SK-N-MC (cell line): ENCODE measurements at regions not wholly inside any gene's neighbourhood (a gene's known extent, or its start where the extent isn't known, plus 50 kb on each side); places are given as distances from the start of the nearest gene placed in this dataset.

Source experiments
- EZH2 ChIP-seq: fragments of 200-600 bp; sonication (generic); IDR thresholded peaks from one replicate; pipeline ENCODE4 v1.6.1; 2017; ENCODE audit warnings: antibody characterized with exemption
- POLR2AphosphoS5 ChIP-seq: IDR thresholded peaks from 2 replicates; pipeline ENCODE4 v1.6.1; 2012; ENCODE audit warnings: mild to moderate bottlenecking, low read depth, low read length, borderline replicate concordance

DNA sequence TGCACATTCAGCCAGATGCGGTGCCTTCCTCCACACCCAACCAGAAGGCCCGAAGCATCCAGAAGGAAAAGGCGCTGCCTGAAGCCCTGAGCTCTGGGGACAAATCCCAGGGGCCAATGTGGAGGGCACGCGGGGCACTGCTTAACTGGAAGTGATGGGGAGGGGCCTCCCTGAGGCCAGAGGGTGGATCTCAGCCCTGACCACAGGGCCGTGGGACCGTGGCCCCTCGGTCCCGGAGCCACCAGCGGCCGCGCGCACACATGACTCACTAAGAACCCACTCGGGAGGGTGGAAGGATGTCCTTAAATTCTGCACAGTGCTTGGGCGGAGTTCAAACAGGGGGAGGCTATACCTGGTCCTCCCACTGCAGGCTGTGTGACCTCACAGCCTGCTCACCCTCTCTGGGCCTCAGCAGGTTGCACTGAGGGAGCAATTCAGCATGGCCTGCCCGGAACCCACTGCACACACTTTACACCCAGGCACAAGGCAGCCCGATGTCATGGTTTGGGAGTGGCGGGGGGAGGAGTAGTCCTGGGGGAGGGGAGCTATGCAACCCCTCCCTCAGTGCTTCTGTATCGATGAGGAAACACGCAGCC lies 89.5 kb downstream of the RFLNA start:
- TF ChIP-seq POLR2AphosphoS5 (no peak), EZH2 (no peak)
